Lung (tissue), 11 donors: ENCODE measurements at regions not wholly inside any gene's neighbourhood (a gene's known extent, or its start where the extent isn't known, plus 50 kb on each side); places are given as distances from the start of the nearest gene placed in this dataset.
A peak's percentile ranks its signal among the peaks of the same experiment; 100 is the strongest.

Source experiments
- ATAC-seq: fragments of 200-7000 bp; cut with Tn5 transposase; one replicate; pipeline ENCODE4 v1.9.1; 2020; ENCODE audit warnings: moderate number of reproducible peaks; ENCODE audit not compliant: insufficient read depth, low FRiP score
- DNase-seq, 3 donors: peaks; one replicate each; pipeline ENCODE4 v3.0.0-alpha.2; 2013 to 2017
- H3K27ac ChIP-seq, 2 donors: one replicate each; pipeline ENCODE4 v1.5.1; 2013; ENCODE audit warnings: mild to moderate bottlenecking in 2 of 2, moderate library complexity in 2 of 2, control low read depth in 1 of 2, inconsistent platforms in 1 of 2, low read depth in 1 of 2, low read length in 1 of 2
- H3K27me3 ChIP-seq, 3 donors: one replicate each; pipeline ENCODE4 v1.5.1; 2013; ENCODE audit warnings: low read length in 2 of 3; ENCODE audit not compliant: control insufficient read depth in 3 of 3, insufficient read depth in 3 of 3
- H3K36me3 ChIP-seq, 4 donors: one replicate each; pipeline ENCODE4 v1.5.1; 2013; ENCODE audit warnings: low read length in 4 of 4, mild to moderate bottlenecking in 1 of 4, moderate library complexity in 1 of 4; ENCODE audit not compliant: control insufficient read depth in 4 of 4, insufficient read depth in 4 of 4
- H3K4me1 ChIP-seq, 5 donors: one replicate each; pipeline ENCODE4 v1.5.1; 2013; ENCODE audit warnings: low read length in 5 of 5, mild to moderate bottlenecking in 2 of 5, moderate library complexity in 1 of 5; ENCODE audit not compliant: control insufficient read depth in 5 of 5, insufficient read depth in 5 of 5
- H3K4me3 ChIP-seq: one replicate; pipeline ENCODE4 v1.5.1; 2013; ENCODE audit warnings: mild to moderate bottlenecking, control low read depth, moderate library complexity
- H3K9ac ChIP-seq, 2 donors: one replicate each; pipeline ENCODE4 v1.5.1; 2013; ENCODE audit warnings: low read length in 2 of 2, control low read depth in 1 of 2; ENCODE audit not compliant: insufficient read depth in 1 of 2
- H3K9me3 ChIP-seq, 4 donors: one replicate each; pipeline ENCODE4 v1.5.1; 2013; ENCODE audit warnings: low read length in 3 of 4, mild to moderate bottlenecking in 1 of 4, moderate library complexity in 1 of 4; ENCODE audit not compliant: control insufficient read depth in 4 of 4, insufficient read depth in 3 of 4
- WGBS, 2 donors: extraction: QIAGEN DNeasy Blood & Tissue Kit; methylation state at CpG; one replicate each; pipeline ENCODE4 v1.1.7; 2013; 5-methylcytosine and 5-hydroxymethylcytosine counted together
- TF ChIP-seq, protein P1 (sequence below): IDR thresholded peaks from 2 replicates; pipeline ENCODE4 v1.5.1; 2012; ENCODE audit warnings: mild to moderate bottlenecking; ENCODE audit errors: control extremely low read depth, extremely low read depth
- donor health status: control.
- donor health status: control.
- donor health status: Bipolar disorder and iron deficiency.
- donor health status: healthy.
- donor health status: DM: yes; HTN: yes; CAD: no.

DNA sequence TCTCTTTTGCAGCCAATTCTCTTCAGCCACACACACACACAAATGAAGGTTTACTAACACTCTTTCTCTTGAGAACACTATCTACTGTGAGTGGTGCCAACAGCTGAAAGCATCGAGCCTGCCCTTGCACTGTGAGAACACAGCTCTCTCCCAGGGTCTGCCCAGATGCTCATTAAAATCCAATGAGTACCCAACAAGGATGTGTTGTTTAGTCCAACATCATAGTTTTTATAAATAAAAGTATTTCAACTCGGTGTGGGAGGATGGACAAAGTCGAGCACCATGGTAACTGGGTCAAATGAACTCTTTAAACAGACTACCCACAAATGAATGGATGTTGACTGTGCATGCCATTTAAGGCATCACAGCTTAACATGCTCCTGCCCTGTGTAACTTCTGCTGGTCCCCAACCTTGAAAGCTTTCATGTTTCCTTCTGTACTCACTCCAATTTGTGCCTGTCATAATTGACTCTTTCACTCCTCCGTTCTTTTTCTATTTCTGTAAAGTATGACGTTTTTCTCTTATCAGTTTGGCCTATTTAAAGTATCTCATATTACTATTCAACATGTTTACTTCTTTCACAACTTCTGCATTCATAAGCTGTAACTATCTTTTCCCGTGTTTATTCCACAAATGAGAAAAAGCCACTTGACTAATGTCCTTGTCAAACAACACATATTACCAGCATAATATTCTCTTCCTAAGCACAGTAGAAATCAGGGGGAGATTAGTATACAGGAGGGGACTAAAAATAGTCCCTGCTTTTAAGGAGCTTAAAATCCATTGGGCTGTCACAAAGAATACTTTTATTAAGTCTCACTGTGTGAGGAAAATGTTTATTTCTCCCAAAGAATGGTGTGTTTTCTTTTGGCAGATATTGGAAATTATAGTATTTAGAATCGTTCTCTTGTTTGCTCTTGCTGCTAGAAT, 215.4 kb downstream of the RFPL4B start:
- 31 to 58% methylated on average over 7 of the region's 7 CpGs for WGBS, 2 donors
- peak; percentile 83 to 95 (median 95) for DNase-seq

DNA sequence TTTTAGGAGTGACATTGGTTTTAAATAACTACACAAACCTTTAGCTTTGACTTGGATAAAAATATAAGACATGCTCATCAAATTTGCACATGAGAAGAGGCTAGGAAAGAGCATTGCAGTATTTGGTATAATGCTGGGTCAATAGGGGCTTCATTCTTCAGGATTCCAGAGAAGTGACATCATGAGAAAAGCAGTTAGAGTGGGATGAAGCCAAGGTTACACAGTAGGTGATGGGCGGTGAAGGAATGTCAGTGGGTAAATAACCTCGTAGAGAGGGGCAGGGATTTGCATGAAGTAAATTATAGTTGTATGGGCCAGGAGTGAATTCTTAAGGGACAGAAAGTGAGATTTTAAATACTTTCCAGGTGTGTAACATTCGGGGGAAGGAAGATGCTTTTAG, 216.2 kb downstream of the RFPL4B start:
- Histone ChIP-seq H3K4me1 (peaks cover 0 to 30% (median 3%) of the 10 kb centered on the region in 5 donors), H3K27me3 (no peaks in the 10 kb centered on the region), H3K36me3 (no peaks in the 10 kb centered on the region), H3K9ac (no peak overlapping the region), H3K9me3 (no peaks in the 10 kb centered on the region), H3K4me3 (no peak overlapping the region), H3K27ac (no peak overlapping the region)
- TF ChIP-seq, protein P1, sequence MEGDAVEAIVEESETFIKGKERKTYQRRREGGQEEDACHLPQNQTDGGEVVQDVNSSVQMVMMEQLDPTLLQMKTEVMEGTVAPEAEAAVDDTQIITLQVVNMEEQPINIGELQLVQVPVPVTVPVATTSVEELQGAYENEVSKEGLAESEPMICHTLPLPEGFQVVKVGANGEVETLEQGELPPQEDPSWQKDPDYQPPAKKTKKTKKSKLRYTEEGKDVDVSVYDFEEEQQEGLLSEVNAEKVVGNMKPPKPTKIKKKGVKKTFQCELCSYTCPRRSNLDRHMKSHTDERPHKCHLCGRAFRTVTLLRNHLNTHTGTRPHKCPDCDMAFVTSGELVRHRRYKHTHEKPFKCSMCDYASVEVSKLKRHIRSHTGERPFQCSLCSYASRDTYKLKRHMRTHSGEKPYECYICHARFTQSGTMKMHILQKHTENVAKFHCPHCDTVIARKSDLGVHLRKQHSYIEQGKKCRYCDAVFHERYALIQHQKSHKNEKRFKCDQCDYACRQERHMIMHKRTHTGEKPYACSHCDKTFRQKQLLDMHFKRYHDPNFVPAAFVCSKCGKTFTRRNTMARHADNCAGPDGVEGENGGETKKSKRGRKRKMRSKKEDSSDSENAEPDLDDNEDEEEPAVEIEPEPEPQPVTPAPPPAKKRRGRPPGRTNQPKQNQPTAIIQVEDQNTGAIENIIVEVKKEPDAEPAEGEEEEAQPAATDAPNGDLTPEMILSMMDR = no peak
- ATAC-seq (no peak), DNase-seq (peak in 2 of 3 donors; percentile 15 to 47)
- 46 to 77% methylated on average over 3 of the region's 3 CpGs for WGBS, 2 donors

More for the DNA sequence above, 215.4 kb downstream of the RFPL4B start:
- Histone ChIP-seq H3K27ac (no peak overlapping the region), H3K9ac (no peak overlapping the region), H3K36me3 (no peaks in the 10 kb centered on the region), H3K4me1 (peaks cover 0 to 24% (median 3%) of the 10 kb centered on the region in 5 donors), H3K27me3 (no peaks in the 10 kb centered on the region), H3K9me3 (no peaks in the 10 kb centered on the region), H3K4me3 (no peak overlapping the region)
- TF ChIP-seq, protein P1 = no peak
- ATAC-seq = peak; percentile 11

DNA sequence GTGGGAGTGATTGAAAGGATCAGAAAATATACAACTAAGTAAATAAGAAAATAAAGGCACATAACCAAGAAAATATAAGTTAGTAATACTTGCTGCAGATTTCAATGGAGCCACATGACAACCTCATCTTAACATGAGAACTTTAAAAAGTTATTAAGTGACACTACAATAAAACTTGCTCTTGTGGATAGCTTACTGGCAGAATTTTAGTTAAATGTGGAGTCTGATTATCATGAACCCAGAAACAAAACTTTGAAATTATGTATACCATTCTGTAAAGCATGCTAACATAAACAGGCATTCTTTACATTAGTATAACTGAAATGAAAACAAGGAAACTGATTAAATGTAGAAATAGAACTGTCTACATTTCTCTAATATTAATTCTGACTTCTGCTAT, 220.9 kb downstream of the RFPL4B start:
- Histone ChIP-seq H3K9ac (no peak overlapping the region), H3K27ac (no peak overlapping the region), H3K4me3 (no peak overlapping the region), H3K4me1 (peaks cover 0 to 33% (median 3%) of the 10 kb centered on the region in 5 donors), H3K36me3 (no peaks in the 10 kb centered on the region), H3K9me3 (no peaks in the 10 kb centered on the region), H3K27me3 (no peaks in the 10 kb centered on the region)
- DNase-seq (peak in 2 of 3 donors; percentile 54 to 70), ATAC-seq (no peak)
- TF ChIP-seq, protein P1 = no peak
